Activated CD4-positive, CD25-positive, alpha-beta regulatory T cell treated with anti-CD3 and anti-CD28 coated beads, Interleukin-2, amount 50 U/mL, for 16 hours (primary cell): ENCODE measurements at regions not wholly inside any gene's neighbourhood (a gene's known extent, or its start where the extent isn't known, plus 50 kb on each side); places are given as distances from the start of the nearest gene placed in this dataset.

Source experiments
- DNase-seq: peaks from one replicate; pipeline ENCODE4 v3.0.0-alpha.2; 2020; ENCODE audit warnings: low read depth, low spot score

DNA sequence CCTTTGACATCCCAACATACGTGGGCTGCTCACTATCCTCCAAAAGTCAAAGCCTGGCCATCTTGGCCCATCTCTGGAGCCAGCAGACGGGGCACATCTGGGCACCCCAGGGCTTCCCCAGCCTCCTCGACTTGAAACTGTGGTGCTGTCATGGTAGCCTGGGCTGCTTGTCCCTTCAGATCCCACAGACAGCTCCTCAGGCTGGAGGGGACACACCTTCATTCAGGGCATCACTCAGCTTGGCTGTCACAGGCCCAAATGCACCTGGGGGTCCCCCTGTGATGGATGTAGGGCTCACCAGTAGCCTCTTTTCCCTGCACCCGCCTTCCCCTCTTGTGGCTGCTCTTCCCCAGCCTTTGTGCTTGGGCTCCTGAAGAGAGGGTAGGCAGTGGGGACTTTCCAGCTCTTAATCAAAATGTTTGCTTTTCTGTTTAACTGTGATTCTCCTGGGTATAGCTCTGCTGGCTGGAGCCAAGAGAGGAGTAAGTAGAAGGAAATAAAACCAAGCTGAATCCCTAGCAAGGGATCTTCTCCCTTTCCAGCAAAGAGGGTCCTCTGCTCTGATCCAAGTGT lies 92.3 kb downstream of the GYPC start:
- no peak for DNase-seq

GRCh38 chr2:126748929-126749518 lies 93.1 kb downstream of the GYPC start:
- no peak for DNase-seq

DNA sequence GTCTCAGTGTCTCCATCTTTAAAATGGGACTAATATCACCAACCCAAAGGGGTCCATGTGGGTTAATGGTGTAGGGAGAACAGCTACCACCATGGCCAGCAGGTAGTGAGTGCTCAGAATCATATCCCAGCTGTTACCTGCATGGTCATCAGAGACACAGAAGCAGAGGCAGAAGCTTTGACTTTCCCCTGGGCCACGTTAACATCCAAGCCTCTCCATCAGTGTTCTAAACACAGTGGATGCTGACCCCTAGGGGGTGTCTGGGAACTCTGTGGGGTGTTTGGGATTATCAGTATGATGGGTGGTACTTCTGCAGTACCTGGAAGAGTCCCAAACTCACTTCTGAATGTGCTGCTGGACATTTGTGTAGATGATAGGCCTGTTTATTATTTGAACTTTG lies 93.6 kb downstream of the GYPC start:
- no peak for DNase-seq

DNA sequence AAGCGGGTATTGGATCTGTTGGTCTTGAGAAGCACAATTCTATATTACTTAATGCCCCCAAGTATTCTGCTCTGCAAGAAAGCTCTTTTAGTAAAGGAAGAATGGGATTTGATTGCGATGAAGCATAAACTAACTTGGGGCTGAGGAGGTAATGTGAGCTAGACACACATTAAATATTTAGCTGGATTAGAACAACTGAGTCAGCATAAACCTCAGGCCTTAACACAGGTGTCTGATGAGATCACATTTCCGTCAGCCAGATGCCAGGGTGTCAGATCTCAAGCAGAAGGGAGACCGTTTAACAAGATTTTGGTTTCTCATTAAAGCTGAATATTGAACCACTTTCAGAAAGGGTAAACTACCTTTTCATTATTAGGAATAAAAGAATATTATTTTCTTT lies 94.5 kb downstream of the GYPC start:
- DNase-seq, result no peak

DNA sequence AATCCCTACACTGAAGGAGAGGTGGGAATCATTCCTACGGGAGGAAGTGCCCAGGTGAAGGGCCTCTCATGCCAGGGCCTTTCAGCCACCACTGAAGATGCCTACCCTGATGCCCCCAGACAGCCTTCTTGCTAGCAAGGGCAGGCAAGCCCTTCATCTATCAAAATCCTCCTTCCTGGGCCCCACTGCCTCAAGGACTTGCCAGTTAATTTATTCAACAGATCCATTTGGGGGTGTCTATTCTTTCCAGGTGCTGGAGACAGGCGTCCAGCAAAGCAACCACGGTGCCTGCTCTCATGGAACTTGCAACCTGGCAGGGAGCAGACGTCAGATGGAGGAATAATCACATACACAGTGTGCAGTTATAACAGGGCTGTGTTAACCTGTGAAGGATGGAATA lies 95.5 kb downstream of the GYPC start:
- DNase-seq, result no peak

GRCh38 chr2:126752876-126753275 lies 96.9 kb downstream of the GYPC start:
- DNase-seq, result no peak

GRCh38 chr2:126753501-126754212 lies 97.7 kb downstream of the GYPC start:
- DNase-seq, result no peak

DNA sequence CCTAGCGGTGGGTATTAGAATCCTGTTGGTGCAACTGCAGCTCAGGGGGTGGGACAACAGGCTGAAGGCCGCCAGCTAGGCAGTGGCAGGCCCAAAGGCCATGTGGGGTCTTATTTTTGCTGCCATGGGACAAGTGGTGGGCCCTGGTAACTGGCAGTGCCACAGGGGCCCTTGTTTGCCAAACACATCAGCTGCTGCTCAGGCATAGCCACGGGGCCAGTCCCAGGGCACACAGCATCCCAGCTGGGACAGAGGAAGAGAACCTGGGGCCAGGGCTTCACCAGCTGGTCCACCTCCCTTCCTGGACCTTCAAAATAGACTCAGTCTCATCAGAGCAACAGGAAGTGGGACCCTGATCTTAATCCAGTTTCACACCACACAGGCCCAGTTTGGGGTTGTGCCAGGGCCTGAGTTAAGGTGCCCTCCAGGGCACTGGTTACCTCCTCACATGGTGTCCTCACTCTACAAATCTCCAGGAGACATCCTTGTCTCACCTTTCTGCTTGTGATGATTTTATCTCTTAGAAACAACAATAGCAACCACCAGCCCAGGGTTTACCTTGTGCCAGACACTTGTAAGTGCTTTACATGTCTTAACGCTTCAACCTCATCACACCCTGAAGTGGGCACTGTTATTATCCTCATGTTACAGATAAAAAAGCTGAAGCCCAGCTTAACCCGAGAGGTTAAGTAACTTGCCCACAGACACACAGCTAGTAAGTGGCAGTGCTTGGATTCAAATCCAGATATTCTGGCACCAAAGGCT lies 98.5 kb downstream of the GYPC start:
- no peak for DNase-seq

GRCh38 chr2:126756125-126756524 lies 100.2 kb downstream of the GYPC start:
- DNase-seq, result no peak

DNA sequence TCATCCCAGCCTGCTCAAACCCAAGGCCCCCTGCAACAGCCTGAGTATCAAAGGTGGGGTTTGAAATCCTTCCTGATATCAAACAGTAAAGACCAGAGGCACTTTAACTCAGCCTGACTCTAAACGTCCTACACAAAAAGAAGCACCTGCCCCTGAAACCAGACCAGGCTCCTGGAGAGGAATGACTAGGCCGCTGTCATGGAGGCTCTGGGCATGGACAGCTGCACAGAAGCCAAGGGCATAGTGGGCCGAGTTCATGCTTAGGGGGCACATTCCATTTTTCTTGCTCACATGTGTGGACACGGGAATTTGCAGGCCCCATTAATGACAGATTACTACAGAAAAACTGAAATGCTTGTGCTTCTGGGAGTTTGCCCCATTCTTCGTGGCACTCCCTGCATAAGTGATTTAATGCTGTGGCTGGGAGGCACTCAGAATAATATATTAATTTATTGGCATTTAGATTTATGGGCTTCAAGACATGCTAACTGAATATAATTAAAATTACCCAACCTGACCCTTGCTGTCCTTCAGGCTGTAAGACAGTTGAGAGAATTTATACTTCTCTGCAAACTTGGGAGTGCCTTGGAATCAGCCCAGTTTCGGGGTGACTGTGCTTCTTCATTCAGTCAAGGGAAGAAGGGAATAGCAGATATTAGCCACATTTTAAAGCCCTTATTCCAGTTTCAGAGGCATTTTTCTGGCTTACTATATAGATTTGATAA lies 105.5 kb downstream of the GYPC start:
- no peak for DNase-seq

DNA sequence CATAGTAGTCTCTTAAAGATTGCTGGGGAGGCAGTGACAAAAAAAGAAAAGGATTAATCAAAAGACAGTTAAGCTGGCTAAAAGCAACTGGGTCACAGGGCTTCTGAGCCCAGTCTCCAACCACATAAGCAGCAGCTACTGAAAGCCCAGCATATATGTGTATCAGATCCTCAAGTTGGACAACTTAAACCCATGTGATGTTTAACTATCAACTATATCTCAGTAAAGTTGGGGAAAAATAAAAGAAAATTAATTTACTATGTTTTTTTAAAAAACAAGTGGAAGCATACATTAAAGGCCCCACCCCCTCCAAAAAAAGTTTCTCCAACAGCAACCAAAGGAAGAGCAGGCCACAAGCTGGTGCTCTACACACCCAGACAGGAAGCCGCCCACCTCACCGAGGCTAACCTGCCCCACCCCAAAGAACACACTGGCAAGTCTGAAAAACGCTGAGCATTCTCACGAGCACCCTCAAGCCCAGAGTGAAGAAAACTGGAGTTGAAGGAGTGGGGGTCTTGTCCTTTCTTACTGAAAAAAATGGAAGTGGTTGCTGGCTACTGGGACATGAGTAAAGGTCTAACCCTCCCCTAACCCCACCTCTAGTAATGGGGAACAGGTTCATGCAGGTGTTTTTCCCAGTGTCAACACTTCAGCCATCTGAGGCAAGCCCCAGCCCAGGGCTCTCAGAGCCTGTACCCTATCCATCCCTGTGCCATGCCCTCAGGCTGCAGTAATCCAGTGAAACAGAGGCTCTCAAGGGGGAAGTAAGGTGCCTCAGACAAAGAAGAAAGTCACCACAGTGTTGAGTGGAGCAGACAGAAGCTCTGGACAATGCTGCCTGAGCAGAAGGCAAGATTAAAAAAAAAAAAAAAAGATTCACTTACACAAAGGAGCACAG lies 106.3 kb downstream of the GYPC start:
- DNase-seq, result no peak

DNA sequence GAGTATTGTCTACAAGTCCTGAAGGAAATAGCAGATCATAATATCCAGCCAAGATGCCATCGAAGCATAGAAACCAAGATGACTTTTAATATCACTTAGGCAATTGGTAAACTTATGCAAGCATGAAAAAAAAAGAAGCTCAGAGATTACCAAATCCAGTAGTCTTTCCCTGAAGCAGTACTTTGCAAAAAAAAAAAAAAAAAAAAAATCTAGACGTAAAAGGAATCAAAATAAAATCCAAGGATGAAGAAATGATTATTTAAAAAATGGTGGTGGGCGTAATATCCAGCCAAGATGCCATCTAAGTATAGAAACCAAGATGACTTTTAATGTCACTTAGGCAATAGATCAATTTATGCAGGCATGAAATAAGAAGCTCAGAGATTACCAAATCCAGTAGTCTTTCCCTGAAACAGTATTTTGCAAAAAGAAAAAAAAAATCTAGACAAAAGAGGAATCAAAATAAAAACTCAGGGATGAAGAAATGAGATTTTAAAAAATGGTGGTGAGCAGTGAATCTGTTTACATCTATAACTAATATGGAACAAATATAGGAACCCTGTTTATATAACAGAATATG lies 108.8 kb downstream of the GYPC start:
- no peak for DNase-seq

DNA sequence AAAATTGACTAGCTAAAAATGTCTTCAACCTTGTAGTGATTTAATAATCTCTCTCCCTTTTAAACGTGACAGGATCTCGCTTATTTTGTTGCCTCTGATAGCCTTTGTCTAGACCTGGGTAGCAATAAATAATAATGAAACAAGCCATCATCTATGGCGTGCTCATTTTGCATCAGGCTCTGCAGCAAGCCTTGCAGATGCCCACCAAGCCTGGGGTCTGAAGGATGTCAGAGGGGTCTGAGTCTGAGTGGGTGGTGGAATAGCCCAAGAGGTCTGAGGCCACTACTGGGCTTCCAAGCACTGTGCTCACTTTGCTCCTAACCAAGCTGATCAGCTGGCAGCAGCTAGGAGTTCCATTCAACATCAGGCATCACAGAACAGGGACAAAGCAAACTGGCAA lies 109.4 kb downstream of the GYPC start:
- no peak for DNase-seq

DNA sequence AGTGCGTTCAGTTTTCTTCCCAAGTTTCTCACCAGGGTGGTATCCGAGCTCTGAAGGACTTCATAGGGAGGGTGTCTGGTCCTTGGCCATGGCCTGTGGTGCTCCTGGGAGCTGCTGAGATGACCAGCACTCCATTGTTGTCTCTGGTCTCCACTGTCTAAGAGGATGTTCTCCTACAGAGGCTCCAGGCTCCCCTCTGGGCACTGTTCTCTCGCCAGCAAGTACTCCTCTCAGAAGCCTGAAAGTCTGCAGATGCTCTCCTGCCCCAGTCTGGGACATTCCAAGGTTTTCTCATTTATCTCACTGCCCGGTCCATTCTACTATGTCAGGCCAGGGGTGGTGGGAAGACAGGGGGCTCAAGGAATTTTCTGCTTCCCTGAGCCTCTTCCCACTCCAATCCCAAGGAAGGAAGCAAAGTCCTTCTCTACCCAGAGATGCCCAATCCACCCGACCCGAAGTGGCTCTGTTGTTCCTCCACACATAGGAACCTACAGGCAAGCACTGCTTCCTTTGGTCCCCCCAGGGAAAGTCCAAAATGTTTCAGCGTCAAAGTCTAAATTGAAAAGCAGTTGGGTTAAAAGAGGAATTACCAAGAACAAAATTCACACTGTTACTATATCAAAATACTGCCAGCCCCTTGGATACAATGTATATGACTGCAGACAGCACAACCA lies 110.5 kb downstream of the GYPC start:
- no peak for DNase-seq

- DNase-seq, result no peak
Observed at GRCh38 chr2:126766969-126767296, 111.0 kb downstream of the GYPC start.

DNA sequence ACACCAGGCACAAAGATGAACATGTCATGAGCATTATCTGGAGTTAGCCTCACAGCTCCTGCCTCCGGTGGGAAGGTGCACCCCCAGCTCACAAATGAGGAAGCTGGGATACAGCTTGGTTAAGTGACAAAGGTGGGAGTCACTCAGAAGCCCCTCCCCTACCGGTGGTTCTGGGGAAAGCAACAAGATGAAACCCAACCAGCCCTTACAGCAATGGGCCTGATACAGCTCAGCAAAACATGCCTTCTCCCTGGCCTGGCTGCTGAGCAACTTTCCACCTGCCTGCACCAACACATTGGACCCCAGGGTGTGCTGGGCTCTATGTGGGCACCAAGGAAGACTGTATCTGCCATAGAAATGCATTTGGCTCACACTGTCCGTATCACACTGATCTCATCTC lies 113.2 kb downstream of the GYPC start:
- no peak for DNase-seq

DNA sequence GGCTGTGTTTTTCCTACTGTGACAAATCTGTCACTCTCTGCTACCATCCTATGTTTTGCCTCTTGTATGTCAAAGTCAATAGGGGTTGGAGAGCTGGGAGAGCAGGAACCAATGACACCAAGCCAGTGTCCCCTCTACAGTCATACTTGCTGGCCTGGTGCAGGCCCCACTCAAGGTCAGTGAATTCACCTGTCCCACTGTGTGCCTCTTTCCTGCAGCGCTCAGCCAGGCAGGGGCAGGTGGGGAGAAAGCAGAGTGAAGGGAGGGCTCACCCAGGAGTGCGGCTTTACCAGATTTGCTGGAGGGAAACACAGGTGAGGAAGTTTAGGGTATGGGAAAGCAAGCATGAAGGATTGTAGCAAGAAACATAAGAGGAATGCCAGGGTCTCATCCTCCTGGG lies 114.5 kb downstream of the GYPC start:
- no peak for DNase-seq

GRCh38 chr2:126771094-126771493 lies 115.1 kb downstream of the GYPC start:
- DNase-seq, result no peak

DNA sequence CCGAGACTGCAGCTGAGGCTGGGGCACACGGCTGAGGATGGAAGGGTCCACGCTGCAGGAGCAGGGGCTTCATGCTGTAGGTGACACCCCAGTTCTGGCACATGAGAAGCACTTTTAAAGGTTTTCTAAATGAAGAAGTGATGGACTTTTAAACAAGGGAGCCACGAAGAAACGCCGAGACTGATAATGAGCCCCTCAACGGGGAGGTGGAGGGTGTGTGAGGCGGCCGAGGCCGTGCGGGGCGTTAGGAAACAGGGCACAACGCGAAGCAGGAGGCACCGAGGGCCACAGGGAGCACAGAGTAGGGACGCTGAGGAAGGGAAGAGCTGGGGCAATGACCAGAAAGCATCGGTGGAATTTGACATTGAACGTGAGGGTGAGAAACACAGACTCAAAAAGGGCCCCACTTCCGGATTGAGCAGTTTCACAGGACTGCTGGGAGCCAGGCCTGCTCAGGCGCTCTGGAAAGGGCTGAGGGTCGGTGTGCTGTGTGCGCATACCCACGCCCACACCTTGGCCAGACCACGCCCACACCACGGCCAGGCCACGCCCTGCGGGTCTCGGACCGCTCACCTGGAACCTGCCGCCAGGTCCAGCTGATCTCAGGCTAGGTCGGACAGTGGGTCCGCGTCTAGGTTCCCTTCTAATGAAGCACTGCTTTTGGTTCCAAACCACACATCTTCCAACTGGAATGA lies 115.7 kb downstream of the GYPC start:
- DNase-seq, result no peak

GRCh38 chr2:126774290-126774689 lies 118.3 kb downstream of the GYPC start:
- DNase-seq, result no peak
